ENCODE measurements at regions not wholly inside any gene's neighbourhood (a gene's known extent, or its start where the extent isn't known, plus 50 kb on each side); places are given as distances from the start of the nearest gene placed in this dataset.
A peak's percentile ranks its signal among the peaks of the same experiment; 100 is the strongest.
"Not testable (repeated sequence)": the region's sequence is repeated elsewhere in the genome, so short reads cannot be mapped to it uniquely, and the experiment has no call there.

DNA sequence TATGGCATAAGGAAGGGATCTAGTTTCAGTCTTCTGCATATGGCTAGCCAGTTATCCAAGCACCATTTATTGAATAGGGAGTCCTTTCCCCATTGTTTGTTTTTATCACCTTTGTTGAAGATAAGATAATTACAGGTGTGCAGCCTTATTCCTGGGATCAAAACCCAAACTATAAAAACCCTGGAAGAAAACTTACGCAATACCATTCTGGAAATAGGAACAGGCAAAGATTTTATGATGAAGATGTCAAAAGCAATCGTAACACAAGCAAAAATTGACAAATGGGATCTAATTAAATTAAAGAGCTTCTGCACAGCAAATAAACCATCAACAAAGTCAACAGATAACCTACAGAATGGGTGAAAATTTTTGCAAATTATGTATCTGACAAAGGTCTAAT lies 128.5 kb upstream of the DCN start:
- no peak for DNase-seq

- no peak for DNase-seq
These were observed 126.8 kb upstream of the DCN start for GRCh38 chr12:91309450-91309849.

DNA sequence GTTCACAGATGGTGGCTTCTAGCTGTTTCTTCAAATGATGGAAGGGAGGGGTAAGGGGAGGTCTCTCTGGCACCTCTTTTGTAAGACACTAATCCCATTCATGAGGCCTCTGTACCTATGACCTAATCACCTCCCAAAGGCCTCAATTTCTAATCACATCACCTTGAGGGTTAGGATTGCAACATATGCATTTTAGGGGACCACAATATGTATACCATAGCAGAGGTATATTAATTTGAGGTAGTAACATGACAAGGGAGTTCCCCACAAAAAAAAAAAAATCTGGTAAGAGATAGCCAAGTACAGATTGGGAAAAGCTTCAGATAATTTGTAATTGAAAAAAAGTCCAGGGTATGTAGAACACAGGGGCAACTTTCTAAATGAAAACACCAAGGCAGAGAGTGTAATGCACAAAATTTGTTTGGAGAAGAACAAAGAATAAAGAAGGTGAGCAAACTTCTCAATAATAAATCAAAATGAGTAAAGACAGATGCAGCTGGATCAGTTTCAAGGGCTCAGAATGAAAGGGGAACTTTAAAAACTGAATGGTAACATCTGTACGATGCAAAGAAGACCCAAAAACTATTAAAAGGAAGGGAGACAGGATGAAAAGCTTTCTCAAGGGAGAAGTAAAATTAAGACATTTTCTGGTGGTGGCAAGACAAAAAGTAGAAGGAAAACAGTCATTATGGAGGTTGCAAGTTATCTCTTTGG lies 125.5 kb upstream of the DCN start:
- DNase-seq: peak; percentile 70

- no peak for DNase-seq
These were observed 107.7 kb upstream of the DCN start for GRCh38 chr12:91290354-91290753.

DNA sequence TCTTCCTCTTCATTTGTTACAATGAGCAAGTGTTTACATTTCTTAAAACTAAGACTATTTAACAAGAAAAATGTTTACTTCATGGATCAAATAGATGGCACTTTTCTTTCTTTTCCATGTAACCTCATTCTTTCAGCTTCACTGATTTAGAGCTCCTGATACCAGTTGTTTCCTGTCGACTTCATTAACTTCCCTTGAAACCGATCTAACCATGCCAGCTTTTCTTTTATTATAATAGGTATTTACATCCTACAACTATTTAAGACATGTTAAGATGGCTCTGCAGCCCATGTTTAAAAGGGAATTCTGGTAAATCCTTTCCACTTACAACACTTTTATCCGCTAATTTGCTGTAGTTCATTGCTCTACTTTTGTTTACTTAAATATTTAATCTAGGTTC lies 107.3 kb upstream of the DCN start:
- DNase-seq: no peak

GRCh38 chr12:91289072-91289471 lies 106.5 kb upstream of the DCN start:
- no peak for DNase-seq

GRCh38 chr12:91287753-91288152 lies 105.1 kb upstream of the DCN start:
- DNase-seq: no peak

DNA sequence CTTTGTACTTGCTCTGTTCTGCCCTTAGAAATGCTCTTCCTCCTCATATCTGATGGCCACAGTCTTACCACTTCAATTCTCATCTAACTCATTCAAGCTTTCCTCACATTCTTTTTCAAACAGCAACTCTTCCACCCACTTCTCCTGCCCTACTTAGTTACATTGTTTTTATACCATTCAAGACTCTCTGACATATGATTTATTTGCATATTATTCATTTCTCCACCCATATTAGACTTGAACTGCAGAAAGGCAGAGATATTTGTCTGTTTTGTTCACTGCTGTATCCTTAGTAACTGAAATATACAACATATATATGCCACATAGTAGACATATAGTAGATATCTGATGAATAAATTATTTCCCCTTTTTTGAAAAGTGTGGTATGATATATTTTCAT lies 95.5 kb upstream of the DCN start:
- DNase-seq: no peak

- DNase-seq: no peak
These were observed 93.9 kb upstream of the DCN start for GRCh38 chr12:91276509-91276908.

GRCh38 chr12:91275321-91275720 lies 92.7 kb upstream of the DCN start:
- no peak for DNase-seq

DNA sequence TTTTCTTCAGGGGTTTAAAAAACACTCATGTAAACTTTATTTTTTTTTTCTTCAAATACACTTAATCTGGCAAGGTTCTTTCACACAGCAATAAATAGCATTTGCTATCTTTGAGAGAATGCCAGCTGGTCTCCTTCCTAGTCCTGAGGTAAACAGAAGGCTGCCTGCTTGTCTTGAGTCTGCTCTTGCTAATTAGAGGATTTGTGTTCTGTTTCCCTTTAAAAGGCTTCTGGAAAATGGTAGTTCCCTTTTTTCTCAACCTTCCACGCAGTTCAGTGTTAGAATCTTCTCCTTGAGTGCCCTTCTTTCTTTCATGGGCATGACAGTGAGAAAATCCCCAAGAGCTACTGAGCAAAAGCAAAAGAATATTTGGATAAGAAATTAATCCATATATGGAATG lies 92.3 kb upstream of the DCN start:
- peak; percentile 90 for DNase-seq

- DNase-seq: no peak
These were observed 90.9 kb upstream of the DCN start for GRCh38 chr12:91273560-91273959.

- DNase-seq: peak; percentile 47
These were observed 89.9 kb upstream of the DCN start for GRCh38 chr12:91272461-91273063.

DNA sequence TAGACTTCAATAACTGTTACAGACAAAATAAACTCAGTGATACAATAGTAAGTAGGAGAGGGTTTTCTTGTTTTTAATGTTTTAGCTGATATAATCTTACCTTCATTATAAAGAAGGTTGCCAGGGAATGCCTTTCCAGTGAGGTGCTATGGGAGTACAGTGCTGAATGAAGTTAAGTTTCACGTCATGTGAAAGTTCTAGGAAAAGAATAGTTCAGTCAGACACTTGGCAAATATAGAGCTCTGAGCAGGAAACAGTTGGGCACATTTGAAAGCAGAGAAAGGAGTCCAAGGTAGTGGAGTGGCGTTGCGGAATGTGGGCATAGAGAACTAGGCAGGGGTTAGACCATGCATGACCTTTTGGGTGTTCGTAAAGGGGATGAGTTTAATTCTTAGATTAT lies 88.6 kb upstream of the DCN start:
- DNase-seq: no peak

GRCh38 chr12:91267039-91267438 lies 84.4 kb upstream of the DCN start:
- no peak for DNase-seq

GRCh38 chr12:91264178-91264577 lies 81.6 kb upstream of the DCN start:
- no peak for DNase-seq

- DNase-seq: no peak
These were observed 79.4 kb upstream of the DCN start for GRCh38 chr12:91261820-91262676.

DNA sequence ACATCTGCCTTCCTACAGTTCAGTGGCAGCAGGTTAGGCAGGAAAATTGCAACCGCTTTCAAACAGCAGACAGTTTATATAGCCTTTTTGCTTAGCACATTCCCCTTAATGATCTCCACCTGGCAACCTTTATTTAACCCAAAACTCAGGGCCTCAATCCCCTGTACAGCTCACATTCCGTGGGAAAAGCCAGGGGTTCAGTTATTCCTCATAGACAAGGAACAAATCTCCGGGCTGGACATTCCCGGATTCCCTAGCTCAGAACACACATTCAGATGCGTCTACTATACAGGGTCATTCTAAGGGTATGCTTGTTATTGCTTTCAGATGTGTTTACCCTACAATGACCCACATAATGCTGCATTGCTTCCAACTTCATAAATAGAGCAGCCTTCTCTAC lies 73.8 kb upstream of the DCN start:
- DNase-seq: peak; percentile 82

GRCh38 chr12:91252341-91252740 lies 69.7 kb upstream of the DCN start:
- DNase-seq: no peak

DNA sequence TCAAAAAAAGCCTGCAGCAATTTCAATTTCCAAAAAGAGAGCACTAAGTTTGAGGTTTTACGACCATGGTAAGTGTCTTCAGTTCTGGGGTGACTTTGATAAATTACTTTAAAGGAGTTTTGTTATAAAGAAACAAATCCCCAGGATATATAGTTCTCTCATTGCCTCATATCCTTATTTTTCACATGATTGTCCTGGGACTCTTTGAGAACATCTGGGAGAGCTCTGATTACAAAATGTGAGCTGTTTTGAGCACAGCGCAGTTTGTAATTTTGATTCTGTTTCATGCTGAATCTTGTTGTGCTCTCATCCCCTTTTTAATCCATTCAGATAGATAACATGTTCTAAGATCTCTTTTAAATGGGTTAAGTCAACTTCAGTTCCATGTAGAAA lies 67.7 kb upstream of the DCN start:
- peak; percentile 79 for DNase-seq

- DNase-seq: peak; percentile 66
These were observed 67.1 kb upstream of the DCN start for GRCh38 chr12:91249518-91250272.

DNA sequence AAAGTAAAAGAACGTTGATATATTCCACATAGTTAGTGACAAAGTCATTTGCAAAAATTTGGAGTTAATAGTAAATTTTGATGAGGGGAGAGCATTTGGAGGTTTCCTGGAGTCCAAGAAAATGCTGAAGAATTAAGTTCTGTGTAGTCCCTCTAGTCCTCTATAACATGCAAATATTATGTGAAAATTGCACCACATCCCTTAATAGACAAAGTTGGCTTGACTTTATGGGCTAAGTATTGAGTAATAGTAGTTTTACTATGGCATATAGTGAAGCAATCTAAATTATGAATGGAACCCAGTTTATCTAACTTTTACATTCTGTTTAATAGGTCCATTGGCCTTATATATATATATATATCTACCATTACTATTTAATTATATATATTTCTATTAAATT lies 66.4 kb upstream of the DCN start:
- DNase-seq: no peak

DNA sequence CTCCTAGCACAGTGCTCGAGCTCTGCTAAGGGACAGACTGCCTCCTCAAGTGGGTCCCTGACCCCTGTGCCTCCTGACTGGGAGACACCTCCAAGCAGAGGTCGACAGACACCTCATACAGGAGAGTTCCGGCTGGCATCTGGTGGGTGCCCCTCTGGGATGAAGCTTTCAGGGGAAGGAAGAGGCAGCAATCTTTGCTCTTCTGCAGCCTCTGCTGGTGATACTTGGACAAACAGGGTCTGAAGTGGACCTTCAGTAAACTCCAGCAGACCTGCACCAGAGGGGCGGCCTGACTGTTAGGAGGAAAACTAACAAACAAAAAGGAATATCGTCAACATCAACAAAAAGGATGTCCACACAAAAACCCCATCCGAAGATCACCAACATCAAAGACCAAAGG lies 60.6 kb upstream of the DCN start:
- DNase-seq: not testable (repeated sequence)
